LNCaP clone FGC (cell line): ENCODE measurements at regions not wholly inside any gene's neighbourhood (a gene's known extent, or its start where the extent isn't known, plus 50 kb on each side); places are given as distances from the start of the nearest gene placed in this dataset.

Experiments
- DNase-seq: peaks from one replicate; pipeline ENCODE4 v3.0.0-alpha.2; 2011; ENCODE audit warnings: low read depth
- H3K4me3 ChIP-seq: 2 replicates; pipeline ENCODE4 v1.5.1; 2011; ENCODE audit warnings: mild to moderate bottlenecking, low read depth, low read length, control low read depth
- CTCF ChIP-seq: IDR thresholded peaks from 2 replicates; pipeline ENCODE4 v1.5.1; 2012; ENCODE audit warnings: mild to moderate bottlenecking; ENCODE audit not compliant: control insufficient read depth, insufficient read depth; ENCODE audit errors: extremely low read depth

DNA sequence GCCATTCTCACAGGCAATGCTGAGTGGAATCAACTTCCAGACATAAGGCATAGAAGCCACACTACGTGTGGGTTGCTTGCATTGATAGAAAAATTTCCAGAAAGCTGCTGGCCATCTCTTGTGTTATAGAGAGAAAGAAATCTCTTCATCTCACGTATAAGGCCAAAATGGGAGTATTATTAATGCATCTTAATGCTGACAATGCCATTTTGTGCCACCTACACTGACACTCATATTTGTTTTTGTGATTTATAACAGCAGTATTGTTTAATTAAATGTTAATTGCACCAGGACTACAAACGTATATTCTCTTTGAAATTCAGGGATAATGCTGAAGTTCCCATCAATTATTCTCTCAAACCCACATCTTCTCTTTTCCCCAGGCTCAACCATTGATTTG, 56.1 kb upstream of the TMEM132D start:
- TF ChIP-seq CTCF, result no peak
- no peak overlapping the region for H3K4me3 ChIP-seq
- no peak for DNase-seq

DNA sequence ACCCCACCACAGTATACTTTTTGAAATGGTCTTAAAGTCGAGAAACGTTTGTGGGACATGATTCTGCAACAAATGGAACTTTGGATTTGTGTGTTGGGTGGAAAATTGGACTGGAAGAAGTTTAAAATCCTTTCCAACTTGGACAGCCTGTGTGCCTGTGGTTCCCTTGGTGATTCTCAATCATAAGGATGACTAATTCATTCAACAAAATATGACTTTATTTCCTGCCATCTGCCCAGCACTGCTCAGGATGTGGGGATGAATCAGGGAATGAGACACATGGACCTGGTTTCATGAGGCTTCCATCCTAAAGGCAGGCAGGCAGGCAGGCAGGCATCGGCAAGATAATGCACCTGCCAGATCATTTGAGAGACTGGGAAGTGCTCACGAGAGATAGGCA, 57.3 kb upstream of the TMEM132D start:
- no peak overlapping the region for H3K4me3 ChIP-seq
- TF ChIP-seq CTCF, result no peak
- no peak for DNase-seq

GRCh38 chr12:129961856-129962255, 58.0 kb upstream of the TMEM132D start:
- DNase-seq, result no peak
- no peak overlapping the region for H3K4me3 ChIP-seq
- no peak for TF ChIP-seq CTCF

GRCh38 chr12:129964300-129964699, 60.5 kb upstream of the TMEM132D start:
- TF ChIP-seq CTCF, result no peak
- no peak overlapping the region for H3K4me3 ChIP-seq
- no peak for DNase-seq

GRCh38 chr12:129964826-129965457, 61.1 kb upstream of the TMEM132D start:
- DNase-seq, result peak; percentile 8
- no peak overlapping the region for H3K4me3 ChIP-seq
- no peak for TF ChIP-seq CTCF

DNA sequence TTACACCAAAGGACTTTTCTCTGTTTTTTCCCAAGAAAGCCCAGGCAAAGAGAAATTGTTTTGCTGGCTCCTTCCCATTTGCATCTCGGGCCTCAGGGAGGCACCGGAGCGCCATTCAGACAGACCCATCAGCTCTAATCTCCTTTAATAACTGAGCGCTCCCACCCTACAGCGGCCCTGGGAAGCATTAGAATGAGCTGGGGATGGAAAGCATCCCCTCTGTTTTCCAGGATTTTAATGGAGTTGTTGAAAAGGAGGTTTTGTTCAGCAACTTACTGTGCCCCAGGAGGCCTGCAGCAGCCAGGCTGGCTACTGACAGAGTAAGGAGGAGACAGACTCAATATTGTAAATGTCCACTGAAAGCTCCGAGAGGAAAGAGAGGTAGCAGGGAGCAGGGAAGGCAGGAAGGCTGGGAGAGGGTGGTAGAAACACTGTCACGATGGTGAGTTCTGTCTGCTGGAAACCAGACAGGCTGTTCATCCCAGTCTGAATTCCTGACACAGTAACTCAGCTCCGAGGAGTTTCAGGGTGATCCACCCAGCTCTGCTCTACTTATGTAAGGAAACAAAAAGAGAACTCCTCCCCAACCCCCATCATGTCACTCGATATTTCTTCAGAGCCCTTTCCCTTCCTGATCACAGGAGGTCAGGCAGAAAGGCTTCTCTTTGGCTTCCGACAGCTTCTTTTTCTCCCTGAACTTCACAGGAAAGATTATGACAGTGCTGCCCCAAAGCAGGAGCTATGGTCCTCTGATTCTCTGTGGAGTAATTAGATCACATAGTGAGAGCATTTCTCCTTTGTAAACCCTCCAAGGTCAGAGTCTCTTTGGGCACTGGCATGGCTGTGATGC, 62.5 kb upstream of the TMEM132D start:
- DNase-seq, result no peak
- no peak overlapping the region for H3K4me3 ChIP-seq
- TF ChIP-seq CTCF, result no peak
